ENCODE measurements at regions not wholly inside any gene's neighbourhood (a gene's known extent, or its start where the extent isn't known, plus 50 kb on each side); places are given as distances from the start of the nearest gene placed in this dataset.

DNA sequence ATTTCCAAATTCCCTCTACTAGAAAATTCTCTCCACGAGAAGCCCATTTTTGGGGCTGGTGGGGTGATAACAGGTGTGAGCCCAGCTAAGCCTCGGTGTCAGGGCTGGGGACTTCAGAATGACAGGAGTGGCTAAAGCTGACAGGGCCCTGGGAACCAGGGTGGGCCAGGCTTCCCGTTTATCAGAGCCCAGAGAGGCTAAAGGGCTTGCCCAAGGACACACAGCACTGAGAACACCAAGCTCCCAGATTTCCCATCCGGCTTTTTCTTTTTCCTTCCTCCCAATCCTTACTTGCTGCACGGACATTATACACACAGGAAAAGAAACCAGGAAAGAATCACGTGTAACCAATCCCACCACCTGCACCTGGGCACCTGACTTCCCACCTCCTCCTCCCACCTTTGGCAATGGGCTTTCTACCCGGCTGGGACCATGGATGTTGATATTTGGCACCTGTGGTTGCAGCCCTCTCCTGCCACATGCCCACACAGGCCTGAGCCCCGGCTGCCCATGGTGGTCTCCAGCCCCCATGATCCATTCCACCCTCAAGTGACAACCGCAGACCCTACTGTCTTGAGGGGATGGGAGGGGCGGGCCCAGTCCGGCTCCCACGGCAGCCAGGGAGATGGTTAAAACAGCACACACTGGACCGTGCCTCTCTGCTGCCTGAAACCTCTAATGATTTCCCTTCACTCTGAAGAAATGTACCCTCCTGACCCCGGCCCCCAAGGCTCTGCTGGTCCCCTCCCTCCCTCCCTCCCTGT, 78.9 kb downstream of the ENGASE start:
- ChIA-PET POLR2A (no interaction called here), RAD21 (ENCODE audit: low non-redundant PET in 1 of 2, low total read pairs in 2 of 2, uncharacterized antibody in 2 of 2, unreplicated experiment in 2 of 2) (interaction anchor here in 1 of 2 experiments (0.6 kb wide), 1 partner anchor 336 kb away, joined by 3 read pairs; no protein-coding TSS in a partner anchor), CTCF (no interaction called here)
- no TSS peak for BruUV-seq (replicated peaks)
- Histone ChIP-seq H3K27me3 (ENCODE audit: insufficient read depth, low read length) (peaks cover 11% of the 10 kb centered on the region; the same call in 1 of the 2 replicates), H3K9me2 (ENCODE audit: insufficient read depth) (no peaks in the 10 kb centered on the region), H2AFZ (ENCODE audit: low read depth, low read length, poor library complexity, severe bottlenecking) (no peak overlapping the region), H4K20me1 (ENCODE audit: insufficient read depth) (no peaks in the 10 kb centered on the region), H3K79me2 (ENCODE audit: insufficient read depth, low read length) (no peaks in the 10 kb centered on the region), H3K4me2 (ENCODE audit: low read length) (no peak overlapping the region), H3K27ac (ENCODE audit: low read depth, low read length) (no peak overlapping the region), H3K4me1 (ENCODE audit: control insufficient read depth in 1 of 2, insufficient read depth in 2 of 2, low read length in 2 of 2) (no peaks in the 10 kb centered on the region), H3K36me3 (ENCODE audit: control insufficient read depth in 1 of 2, insufficient read depth in 2 of 2, low read length in 2 of 2) (no peaks in the 10 kb centered on the region), H3K9ac (ENCODE audit: low read length) (no peak overlapping the region), H3K4me3 (replicated peaks in 1 of 2; ENCODE audit: low read depth in 1 of 2, low read length in 2 of 2) (no peak overlapping the region), H3K9me3 (ENCODE audit: control insufficient read depth in 1 of 2, insufficient read depth in 1 of 2, low read depth in 1 of 2, low read length in 2 of 2) (no peaks in the 10 kb centered on the region)
- intact Hi-C loops (cut with micrococcal nuclease), result no loop called here
- ATAC-seq (no peak), DNase-seq (ENCODE audit: low read depth, low spot score) (no peak)
- TF ChIP-seq CBX3 (IDR thresholded peaks at IDR 0.05; ENCODE audit: low read depth) (no peak), EZH2 (IDR thresholded peaks at IDR 0.05) (no peak), EGR1 (IDR thresholded peaks at IDR 0.05; ENCODE audit: low read depth) (no peak), SIN3A (IDR thresholded peaks at IDR 0.05; ENCODE audit: low read depth) (no peak), SRF (IDR thresholded peaks at IDR 0.05; ENCODE audit: low read depth) (no peak)

DNA sequence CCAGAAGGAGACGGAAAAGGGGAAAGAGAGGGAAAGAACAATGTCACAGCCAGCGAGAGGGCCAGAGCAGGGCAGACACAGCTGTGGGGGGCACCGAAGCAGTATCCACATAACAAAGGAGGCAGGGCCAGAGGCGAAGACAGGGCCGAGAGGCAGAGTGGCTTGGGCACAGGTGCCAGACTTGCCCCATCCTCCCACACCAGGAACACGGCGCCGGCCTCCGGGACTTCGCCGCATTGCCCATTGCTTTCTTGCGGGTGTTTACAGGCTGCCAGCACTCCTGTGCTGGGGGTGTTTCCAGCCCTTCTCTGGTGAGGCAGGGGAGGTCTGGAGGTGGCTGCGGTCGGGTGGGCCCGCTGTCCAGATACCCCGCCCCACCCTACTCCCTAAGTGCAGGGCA, 78.0 kb downstream of the ENGASE start:
- Histone ChIP-seq H3K27me3 (ENCODE audit: insufficient read depth, low read length) (peaks cover 3% of the 10 kb centered on the region; the same call in 1 of the 2 replicates), H3K4me1 (ENCODE audit: control insufficient read depth in 1 of 2, insufficient read depth in 2 of 2, low read length in 2 of 2) (no peaks in the 10 kb centered on the region), H3K4me2 (ENCODE audit: low read length) (no peak overlapping the region), H3K9me3 (ENCODE audit: control insufficient read depth in 1 of 2, insufficient read depth in 1 of 2, low read depth in 1 of 2, low read length in 2 of 2) (no peaks in the 10 kb centered on the region), H4K20me1 (ENCODE audit: insufficient read depth) (no peaks in the 10 kb centered on the region), H3K79me2 (ENCODE audit: insufficient read depth, low read length) (no peaks in the 10 kb centered on the region), H3K9me2 (ENCODE audit: insufficient read depth) (no peaks in the 10 kb centered on the region), H2AFZ (ENCODE audit: low read depth, low read length, poor library complexity, severe bottlenecking) (no peak overlapping the region), H3K4me3 (replicated peaks in 1 of 2; ENCODE audit: low read depth in 1 of 2, low read length in 2 of 2) (no peak overlapping the region), H3K9ac (ENCODE audit: low read length) (no peak overlapping the region), H3K27ac (ENCODE audit: low read depth, low read length) (no peak overlapping the region), H3K36me3 (ENCODE audit: control insufficient read depth in 1 of 2, insufficient read depth in 2 of 2, low read length in 2 of 2) (no peaks in the 10 kb centered on the region)
- POLR2A ChIA-PET, result no interaction called here
- TF ChIP-seq CBX3 (IDR thresholded peaks at IDR 0.05; ENCODE audit: low read depth), result no peak
- TF ChIP-seq SIN3A (IDR thresholded peaks at IDR 0.05; ENCODE audit: low read depth), result no peak
- TF ChIP-seq SRF (IDR thresholded peaks at IDR 0.05; ENCODE audit: low read depth), result no peak
- ATAC-seq (no peak), DNase-seq (ENCODE audit: low read depth, low spot score) (no peak)
- RAD21 ChIA-PET (ENCODE audit: low non-redundant PET in 1 of 2, low total read pairs in 2 of 2, uncharacterized antibody in 2 of 2, unreplicated experiment in 2 of 2), result no interaction called here
- no TSS peak for BruUV-seq (replicated peaks)
- intact Hi-C loops (cut with micrococcal nuclease), result no loop called here
- CTCF ChIA-PET, result no interaction called here
